Amniotic stem cell (primary cell): ENCODE measurements at regions not wholly inside any gene's neighbourhood (a gene's known extent, or its start where the extent isn't known, plus 50 kb on each side); places are given as distances from the start of the nearest gene placed in this dataset.
"Not testable (repeated sequence)": the region's sequence is repeated elsewhere in the genome, so short reads cannot be mapped to it uniquely, and the experiment has no call there.

Experiments used
- DNase-seq: peaks from one replicate; lab custom pipeline; 2025; lab: John Stamatoyannopoulos, UW

- no peak for DNase-seq
Measured at GRCh38 chr5:99315413-99316183, 386.8 kb upstream of the CHD1 start.

GRCh38 chr5:99314721-99315120 is 385.9 kb upstream of the CHD1 start:
- no peak for DNase-seq

GRCh38 chr5:99308131-99308530 is 379.3 kb upstream of the CHD1 start:
- DNase-seq = no peak

GRCh38 chr5:99305045-99305580 is 376.3 kb upstream of the CHD1 start:
- no peak for DNase-seq

- DNase-seq = no peak
Measured at GRCh38 chr5:99285606-99286005, 356.8 kb upstream of the CHD1 start.

GRCh38 chr5:99275128-99275527 is 346.3 kb upstream of the CHD1 start:
- DNase-seq = no peak

GRCh38 chr5:99272576-99272975 is 343.8 kb upstream of the CHD1 start:
- no peak for DNase-seq

GRCh38 chr5:99258819-99259218 is 330.0 kb upstream of the CHD1 start:
- no peak for DNase-seq

- no peak for DNase-seq
Measured at GRCh38 chr5:99248066-99248465, 319.3 kb upstream of the CHD1 start.

GRCh38 chr5:99247346-99247745 is 318.5 kb upstream of the CHD1 start:
- DNase-seq = no peak

- DNase-seq = no peak
Measured at GRCh38 chr5:99243111-99243510, 314.3 kb upstream of the CHD1 start.

- no peak for DNase-seq
Measured at GRCh38 chr5:99239826-99240360, 311.1 kb upstream of the CHD1 start.

GRCh38 chr5:99191206-99191745 is 262.5 kb upstream of the CHD1 start:
- DNase-seq = no peak

GRCh38 chr5:99187611-99188010 is 258.8 kb upstream of the CHD1 start:
- no peak for DNase-seq

- DNase-seq = no peak
Measured at GRCh38 chr5:99179206-99179605, 250.4 kb upstream of the CHD1 start.

- DNase-seq = no peak
Measured at GRCh38 chr5:99177796-99178195, 249.0 kb upstream of the CHD1 start.

- DNase-seq = no peak
Measured at GRCh38 chr5:99176186-99176585, 247.4 kb upstream of the CHD1 start.

GRCh38 chr5:99169309-99169708 is 240.5 kb upstream of the CHD1 start:
- DNase-seq = no peak

- not testable (repeated sequence) for DNase-seq
Measured at GRCh38 chr5:99161538-99161937, 232.7 kb upstream of the CHD1 start.

GRCh38 chr5:99156688-99157087 is 227.9 kb upstream of the CHD1 start:
- DNase-seq = no peak

GRCh38 chr5:99143283-99143795 is 214.5 kb upstream of the CHD1 start:
- not testable (repeated sequence) for DNase-seq

- no peak for DNase-seq
Measured at GRCh38 chr5:99141534-99142128, 212.8 kb upstream of the CHD1 start.

GRCh38 chr5:99138911-99139310 is 210.1 kb upstream of the CHD1 start:
- DNase-seq = no peak
